OCI-LY1 (cell line): ENCODE measurements at regions not wholly inside any gene's neighbourhood (a gene's known extent, or its start where the extent isn't known, plus 50 kb on each side); places are given as distances from the start of the nearest gene placed in this dataset.

Experiments used
- EZH2 ChIP-seq: fragments of 200-600 bp; sonication (generic), shearing (Covaris generic); IDR thresholded peaks from 2 replicates; pipeline ENCODE4 v1.8.0; 2017; ENCODE audit warnings: borderline replicate concordance, mixed run types, mild to moderate bottlenecking, antibody characterized with exemption, low read length, moderate library complexity, mixed read lengths
- TF ChIP-seq, protein P1 (sequence below): fragments of 200-600 bp; sonication (generic), shearing (Covaris generic); IDR thresholded peaks from 2 replicates; pipeline ENCODE4 v1.5.1; 2017; ENCODE audit warnings: mild to moderate bottlenecking, antibody characterized with exemption, low read length, moderate library complexity, mixed read lengths

DNA sequence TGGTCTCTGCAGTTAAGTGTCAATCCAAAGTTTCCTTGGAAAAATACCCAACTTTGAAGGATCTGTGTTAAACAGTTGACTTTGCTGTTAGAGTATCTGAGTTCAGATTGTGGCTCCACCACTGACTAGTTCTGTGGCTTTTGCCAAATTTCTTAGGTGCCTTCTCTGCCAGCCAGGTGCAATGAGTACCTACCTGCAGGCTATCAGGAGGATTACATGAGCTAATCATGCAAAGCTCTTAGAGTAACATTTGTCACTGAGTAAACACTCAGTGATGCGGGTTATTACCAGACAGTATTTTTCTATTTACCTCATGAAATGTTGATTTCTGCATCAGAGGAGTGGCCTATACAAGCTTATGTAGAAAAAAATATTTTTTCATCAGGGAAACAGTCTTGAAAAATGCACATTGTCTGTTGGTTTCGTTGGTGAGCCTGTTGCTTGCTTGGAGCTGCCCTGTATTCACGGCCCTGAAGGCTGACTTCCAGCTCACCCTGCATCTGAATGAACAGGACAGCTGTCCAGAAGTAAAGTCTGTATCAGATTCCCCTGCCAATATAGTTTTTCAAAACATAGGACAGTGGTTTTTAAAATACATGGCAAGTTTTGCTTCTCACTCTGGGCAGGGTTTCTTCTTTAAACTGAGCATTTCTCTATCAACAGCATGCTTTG, 235.1 kb downstream of the CDCA7 start:
- TF ChIP-seq, protein P1, sequence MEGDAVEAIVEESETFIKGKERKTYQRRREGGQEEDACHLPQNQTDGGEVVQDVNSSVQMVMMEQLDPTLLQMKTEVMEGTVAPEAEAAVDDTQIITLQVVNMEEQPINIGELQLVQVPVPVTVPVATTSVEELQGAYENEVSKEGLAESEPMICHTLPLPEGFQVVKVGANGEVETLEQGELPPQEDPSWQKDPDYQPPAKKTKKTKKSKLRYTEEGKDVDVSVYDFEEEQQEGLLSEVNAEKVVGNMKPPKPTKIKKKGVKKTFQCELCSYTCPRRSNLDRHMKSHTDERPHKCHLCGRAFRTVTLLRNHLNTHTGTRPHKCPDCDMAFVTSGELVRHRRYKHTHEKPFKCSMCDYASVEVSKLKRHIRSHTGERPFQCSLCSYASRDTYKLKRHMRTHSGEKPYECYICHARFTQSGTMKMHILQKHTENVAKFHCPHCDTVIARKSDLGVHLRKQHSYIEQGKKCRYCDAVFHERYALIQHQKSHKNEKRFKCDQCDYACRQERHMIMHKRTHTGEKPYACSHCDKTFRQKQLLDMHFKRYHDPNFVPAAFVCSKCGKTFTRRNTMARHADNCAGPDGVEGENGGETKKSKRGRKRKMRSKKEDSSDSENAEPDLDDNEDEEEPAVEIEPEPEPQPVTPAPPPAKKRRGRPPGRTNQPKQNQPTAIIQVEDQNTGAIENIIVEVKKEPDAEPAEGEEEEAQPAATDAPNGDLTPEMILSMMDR = no peak
- TF ChIP-seq EZH2 = no peak
